IMR-90 (cell line): ENCODE measurements at regions not wholly inside any gene's neighbourhood (a gene's known extent, or its start where the extent isn't known, plus 50 kb on each side); places are given as distances from the start of the nearest gene placed in this dataset.

ENCODE experiments used
- ATAC-seq: fragments of 200-7000 bp; cut with Tn5 transposase; 2 replicates; pipeline ENCODE4 v1.9.1; 2020; ENCODE audit warnings: low read depth, mild to moderate bottlenecking, moderate library complexity
- BruUV-seq: library from RNA; stranded (reverse); fragments of 400-500 nt; replicated peaks from 2 replicates; lab custom pipeline; 2021; lab: Mats Ljungman, UMichigan
- CTCF ChIA-PET: fragments of 300-600 bp; formaldehyde crosslinking; extraction: SDS; loops from one replicate; lab custom pipeline; 2021; ENCODE audit warnings: antibody characterized with exemption; lab: Yijun Ruan, JAX
- POLR2A ChIA-PET: fragments of 300-600 bp; sonication (Branson Sonifier 250); formaldehyde crosslinking; loops from one replicate; lab custom pipeline; 2022; ENCODE audit warnings: antibody characterized with exemption; ENCODE audit not compliant: unreplicated experiment; lab: Charles Lee
- DNase-seq: peaks from one replicate; pipeline ENCODE4 v3.0.0; 2013
- H2AFZ ChIP-seq: replicated peaks from 2 replicates; pipeline ENCODE3; 2013; ENCODE audit warnings: low read length, mild to moderate bottlenecking; ENCODE audit not compliant: poor library complexity
- H2AK5ac ChIP-seq: 2 replicates; pipeline ENCODE4 v1.6.1; 2013; ENCODE audit warnings: low read depth, low read length, inconsistent platforms
- H2AK9ac ChIP-seq: replicated peaks from 2 replicates; pipeline ENCODE3; 2013; ENCODE audit warnings: mild to moderate bottlenecking, low read depth, low read length, moderate library complexity; ENCODE audit not compliant: poor library complexity
- H2BK120ac ChIP-seq: 2 replicates; pipeline ENCODE4 v1.6.1; 2013; ENCODE audit warnings: low read depth, low read length, inconsistent platforms
- H2BK15ac ChIP-seq: 3 replicates; pipeline ENCODE4 v1.6.1; 2013; ENCODE audit warnings: low read depth, low read length, inconsistent platforms
- H2BK20ac ChIP-seq: 2 replicates; pipeline ENCODE4 v1.6.1; 2013; ENCODE audit warnings: low read depth, mild to moderate bottlenecking, inconsistent platforms, low read length, moderate library complexity
- H2BK5ac ChIP-seq: 2 replicates; pipeline ENCODE4 v1.6.1; 2013; ENCODE audit warnings: mild to moderate bottlenecking, low read depth, low read length, inconsistent platforms; ENCODE audit not compliant: poor library complexity, severe bottlenecking
- H3K14ac ChIP-seq: replicated peaks from 2 replicates; pipeline ENCODE4 v1.6.1; 2013; ENCODE audit warnings: low read depth, low read length, inconsistent platforms
- H3K18ac ChIP-seq: 2 replicates; pipeline ENCODE4 v1.6.1; 2013; ENCODE audit warnings: low read depth, low read length, control low read depth
- H3K23ac ChIP-seq: 2 replicates; pipeline ENCODE4 v1.6.1; 2013; ENCODE audit warnings: low read depth, low read length, inconsistent platforms
- H3K27ac ChIP-seq: 2 replicates; pipeline ENCODE4 v1.5.1; 2013; ENCODE audit warnings: mild to moderate bottlenecking, control low read depth, low read length; ENCODE audit not compliant: insufficient read depth
- H3K27me3 ChIP-seq: 2 replicates; pipeline ENCODE4 v1.6.1; 2013; ENCODE audit warnings: low read length; ENCODE audit not compliant: control insufficient read depth, insufficient read depth
- H3K36me3 ChIP-seq: 2 replicates; pipeline ENCODE4 v1.6.1; 2013; ENCODE audit warnings: low read length, mixed read lengths; ENCODE audit not compliant: control insufficient read depth, insufficient read depth
- H3K4ac ChIP-seq: 2 replicates; pipeline ENCODE4 v1.6.1; 2013; ENCODE audit warnings: low read depth, low read length, inconsistent platforms
- H3K4me1 ChIP-seq: 2 replicates; pipeline ENCODE4 v1.6.1; 2013; ENCODE audit warnings: low read length, mixed read lengths; ENCODE audit not compliant: control insufficient read depth, insufficient read depth
- H3K4me2 ChIP-seq: 2 replicates; pipeline ENCODE4 v1.6.1; 2013; ENCODE audit warnings: low read depth, mild to moderate bottlenecking, control low read depth, low read length, moderate library complexity
- H3K4me3 ChIP-seq: 2 replicates; pipeline ENCODE4 v1.5.1; 2013; ENCODE audit warnings: low read depth, mild to moderate bottlenecking, control low read depth, low read length, moderate library complexity; ENCODE audit not compliant: insufficient read depth
- H3K56ac ChIP-seq: 2 replicates; pipeline ENCODE4 v1.6.1; 2013; ENCODE audit warnings: low read length, inconsistent platforms; ENCODE audit not compliant: insufficient read depth; ENCODE audit errors: extremely low read depth
- H3K79me1 ChIP-seq, 2 experiments: 2 replicates each; pipeline ENCODE4 v1.6.1; 2013; ENCODE audit warnings: low read length in 2 of 2, inconsistent platforms in 1 of 2, low read depth in 1 of 2
- H3K9ac ChIP-seq: 2 replicates; pipeline ENCODE4 v1.6.1; 2013; ENCODE audit warnings: low read depth, low read length, control low read depth
- H3K9me1 ChIP-seq: 2 replicates; pipeline ENCODE4 v1.6.1; 2013; ENCODE audit warnings: low read length, inconsistent platforms; ENCODE audit not compliant: insufficient read depth
- H3K9me3 ChIP-seq: 2 replicates; pipeline ENCODE4 v1.6.1; 2013; ENCODE audit warnings: low read length; ENCODE audit not compliant: control insufficient read depth, insufficient read depth
- H4K20me1 ChIP-seq: 2 replicates; pipeline ENCODE4 v1.6.1; 2013; ENCODE audit warnings: low read length, inconsistent platforms; ENCODE audit not compliant: insufficient read depth
- H4K5ac ChIP-seq: 2 replicates; pipeline ENCODE4 v1.6.1; 2013; ENCODE audit warnings: mild to moderate bottlenecking, low read depth, low read length, control low read depth
- H4K8ac ChIP-seq, 2 experiments: 2 replicates each; pipeline ENCODE4 v1.6.1; 2013; ENCODE audit warnings: low read depth in 2 of 2, low read length in 2 of 2, control low read depth in 1 of 2, inconsistent platforms in 1 of 2
- H4K91ac ChIP-seq: 2 replicates; pipeline ENCODE4 v1.6.1; 2013; ENCODE audit warnings: low read depth, low read length, inconsistent platforms; ENCODE audit not compliant: insufficient read depth
- CEBPB ChIP-seq: IDR thresholded peaks from 2 replicates; pipeline ENCODE4 v1.6.1; 2012; ENCODE audit warnings: low read depth, low read length, improper control_type of control experiment
- CTCF ChIP-seq: conservative IDR thresholded peaks from 2 replicates; pipeline ENCODE4 v1.5.1; 2012; ENCODE audit warnings: mild to moderate bottlenecking, low read depth, low read length, improper control_type of control experiment
- ELK1 ChIP-seq: fragments of 150-350 bp; IDR thresholded peaks from 2 replicates; pipeline ENCODE4 v1.6.1; 2016; ENCODE audit warnings: low read depth, mild to moderate bottlenecking, low read length, moderate library complexity, borderline replicate concordance
- RCOR1 ChIP-seq: IDR thresholded peaks from 2 replicates; pipeline ENCODE4 v1.6.1; 2012; ENCODE audit warnings: mild to moderate bottlenecking, low read length, improper control_type of control experiment; ENCODE audit not compliant: insufficient replicate concordance
- dilution Hi-C: fragments of 300-500 bp; cut with HindIII; formaldehyde crosslinking; loops from one replicate; pipeline ENCODE4 v1.14.3; 2018; ENCODE audit warnings: low sequenced_read_pairs; ENCODE audit not compliant: unreplicated experiment
- in situ Hi-C: fragments of 300-500 bp; cut with MboI; formaldehyde crosslinking; loops from 3 replicates; pipeline ENCODE4 v1.14.3; 2019; ENCODE audit warnings: low sequenced_read_pairs, inconsistent platforms, mixed read lengths
- intact Hi-C: fragments of 100-400 bp; cut with micrococcal nuclease; formaldehyde crosslinking; loops from 2 replicates; pipeline ENCODE4 v1.10.0; 2022

- Histone ChIP-seq H3K27ac (no peak overlapping the region), H3K4me1 (no peaks in the 10 kb centered on the region), H3K4ac (no peak overlapping the region), H2BK15ac (no peak overlapping the region), H3K14ac (no peak overlapping the region), H3K18ac (no peak overlapping the region), H3K23ac (no peak overlapping the region), H2BK5ac (no peak overlapping the region), H3K4me3 (no peak overlapping the region), H2AK9ac (no peak overlapping the region), H2BK20ac (no peak overlapping the region), H3K4me2 (no peak overlapping the region), H4K20me1 (no peaks in the 10 kb centered on the region), H3K9me3 (peaks cover 10% of the 10 kb centered on the region), H3K27me3 (no peaks in the 10 kb centered on the region), H3K9me1 (no peaks in the 10 kb centered on the region), H2BK120ac (no peak overlapping the region), H3K9ac (no peak overlapping the region), H2AK5ac (no peak overlapping the region), H4K91ac (no peak overlapping the region), H4K5ac (no peak overlapping the region), H3K79me1 (no peaks in the 10 kb centered on the region), H4K8ac (no peak overlapping the region), H3K56ac (no peak overlapping the region), H3K36me3 (no peaks in the 10 kb centered on the region), H2AFZ (no peak overlapping the region)
- in situ Hi-C loops (no loop called here), dilution Hi-C loops (no loop called here), intact Hi-C loops (no loop called here)
- ChIA-PET CTCF (no interaction called here), POLR2A (no interaction called here)
- DNase-seq (no peak), ATAC-seq (no peak)
- TF ChIP-seq ELK1, result no peak
- TF ChIP-seq CTCF, result no peak
- TF ChIP-seq CEBPB, result no peak
- TF ChIP-seq RCOR1, result no peak
- no TSS peak for BruUV-seq
These were observed 547.3 kb upstream of the PLXNA2 start for GRCh38 chr1:208791456-208791855.
